HG03139 (cell line): ENCODE measurements at regions not wholly inside any gene's neighbourhood (a gene's known extent, or its start where the extent isn't known, plus 50 kb on each side); places are given as distances from the start of the nearest gene placed in this dataset.
"Not testable (repeated sequence)": the region's sequence is repeated elsewhere in the genome, so short reads cannot be mapped to it uniquely, and the experiment has no call there.

Experiments used
- ATAC-seq: cut with Tn5 transposase; IDR thresholded peaks from one replicate; pipeline ENCODE4 v1.9.1; 2021; ENCODE audit not compliant: unreplicated experiment

DNA sequence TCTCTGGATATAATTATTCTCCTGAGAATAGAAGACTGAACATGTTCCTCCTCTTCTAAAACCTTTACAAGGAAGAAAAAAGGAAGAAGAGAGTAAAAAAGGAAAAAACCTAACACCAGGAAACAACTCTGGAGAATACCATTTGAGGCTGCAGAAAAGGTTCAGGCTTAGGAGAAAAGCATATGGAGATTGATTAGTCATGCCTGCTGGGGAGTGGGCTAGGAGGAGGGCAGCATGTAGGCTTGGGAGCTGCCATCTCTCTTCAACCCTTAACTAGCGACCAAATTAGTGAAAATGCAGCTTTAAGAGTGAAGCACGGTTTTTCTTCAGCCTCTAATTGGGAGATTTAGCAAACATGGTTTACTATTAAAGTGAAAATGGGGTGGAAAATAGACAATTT is 273.0 kb upstream of the CRY1 start:
- no peak for ATAC-seq

DNA sequence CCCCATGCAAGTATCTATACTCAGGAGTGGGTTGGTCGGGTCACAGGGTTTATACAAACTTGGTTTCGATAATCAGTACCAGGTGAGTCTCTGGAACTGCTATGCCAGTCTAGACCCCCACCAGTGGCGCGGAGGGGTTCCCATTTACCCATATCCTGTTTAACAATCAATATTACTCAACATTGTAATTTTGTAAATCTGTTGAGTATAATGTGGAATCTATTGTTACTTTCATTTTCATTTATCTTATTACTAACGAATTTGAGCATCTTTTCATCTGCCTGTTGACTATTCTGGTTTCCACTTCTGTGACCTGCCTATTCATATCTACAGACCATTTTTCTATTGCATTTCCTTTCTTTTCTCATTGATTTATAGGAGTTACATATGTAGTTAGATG is 275.2 kb upstream of the CRY1 start:
- no peak for ATAC-seq

DNA sequence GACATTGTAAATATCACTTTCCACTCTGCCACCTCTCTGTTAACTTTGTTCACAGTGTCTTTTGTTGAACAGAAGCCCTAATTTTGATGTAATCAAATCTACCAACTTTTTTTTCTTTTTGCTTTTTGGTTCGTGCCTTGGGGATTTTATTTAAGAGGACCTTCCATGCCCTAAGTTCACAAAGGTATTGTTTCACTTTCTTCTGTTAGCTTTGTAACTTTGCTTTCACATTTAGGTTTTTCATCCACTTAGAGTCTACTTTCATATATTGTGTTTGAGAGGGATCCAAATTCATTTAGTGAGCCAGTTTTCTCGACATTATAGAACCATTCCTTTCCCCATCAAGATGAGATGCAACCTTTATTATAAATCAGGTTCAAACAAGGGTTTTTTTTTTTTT is 275.7 kb upstream of the CRY1 start:
- ATAC-seq: no peak

DNA sequence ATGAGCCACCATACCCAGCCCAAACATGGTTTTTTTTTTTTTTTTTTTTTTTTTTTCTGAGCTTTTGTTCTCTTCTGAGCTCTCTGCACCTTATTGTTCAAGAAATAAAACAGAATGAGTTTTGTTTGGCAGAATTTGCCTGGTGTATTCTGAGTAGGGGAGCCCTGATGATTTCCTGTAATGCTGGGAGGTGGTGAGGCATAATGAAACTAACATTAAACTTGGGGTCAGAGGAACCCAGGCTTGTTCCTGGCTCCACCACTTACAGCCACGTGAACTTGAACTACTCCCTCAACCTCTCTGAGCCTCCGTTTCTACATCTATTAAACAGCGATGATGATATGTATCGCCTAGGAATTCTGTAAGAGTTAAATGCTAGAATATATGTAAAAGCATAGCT is 276.3 kb upstream of the CRY1 start:
- ATAC-seq: peak; percentile 53

DNA sequence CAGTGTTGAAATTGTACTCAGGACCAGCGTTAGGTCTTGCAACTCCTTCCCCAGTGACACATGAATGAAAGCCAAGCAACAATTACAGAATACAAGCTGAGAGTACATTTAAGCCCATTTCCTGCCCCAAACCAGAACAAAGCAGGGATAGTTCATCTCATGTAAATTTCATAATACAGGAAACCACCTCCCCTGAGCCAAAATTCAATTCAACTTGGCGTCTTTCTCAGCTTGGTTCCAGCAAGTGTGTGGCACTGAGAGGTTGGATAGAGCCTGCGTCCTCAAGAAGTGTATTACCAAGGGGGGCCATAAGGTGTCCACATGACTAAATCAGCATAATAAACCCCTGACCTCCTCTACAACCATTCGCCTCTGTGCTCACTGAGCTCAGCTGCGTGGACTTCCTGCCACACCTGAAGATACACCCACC is 278.9 kb upstream of the CRY1 start:
- no peak for ATAC-seq

DNA sequence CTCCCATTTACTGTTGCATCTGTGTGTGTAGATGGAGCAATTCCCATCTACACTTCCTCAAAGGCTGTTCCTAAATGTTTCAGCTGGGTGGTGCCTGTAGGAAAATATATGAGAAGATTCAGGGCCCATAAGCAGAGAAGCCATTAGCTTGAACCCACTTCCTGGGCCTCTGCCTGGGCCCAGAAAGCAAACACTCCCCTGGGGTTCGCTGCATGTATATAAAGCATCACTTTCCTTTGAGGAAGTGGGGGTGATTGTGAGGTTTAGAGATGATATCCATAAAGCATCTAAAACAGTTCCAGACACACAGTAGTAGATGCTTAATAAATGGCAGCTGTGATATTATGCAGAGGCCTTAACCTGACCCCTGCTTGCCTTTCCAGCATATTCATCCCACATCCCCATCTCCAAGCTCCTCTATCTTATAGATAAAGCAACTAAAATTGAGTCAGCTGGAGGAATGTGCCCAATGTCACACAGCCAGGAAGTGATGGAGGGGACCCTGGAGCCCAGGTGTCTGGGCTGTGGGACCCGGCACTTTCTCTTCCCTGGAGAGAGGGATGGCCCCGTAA is 280.0 kb upstream of the CRY1 start:
- ATAC-seq: no peak

DNA sequence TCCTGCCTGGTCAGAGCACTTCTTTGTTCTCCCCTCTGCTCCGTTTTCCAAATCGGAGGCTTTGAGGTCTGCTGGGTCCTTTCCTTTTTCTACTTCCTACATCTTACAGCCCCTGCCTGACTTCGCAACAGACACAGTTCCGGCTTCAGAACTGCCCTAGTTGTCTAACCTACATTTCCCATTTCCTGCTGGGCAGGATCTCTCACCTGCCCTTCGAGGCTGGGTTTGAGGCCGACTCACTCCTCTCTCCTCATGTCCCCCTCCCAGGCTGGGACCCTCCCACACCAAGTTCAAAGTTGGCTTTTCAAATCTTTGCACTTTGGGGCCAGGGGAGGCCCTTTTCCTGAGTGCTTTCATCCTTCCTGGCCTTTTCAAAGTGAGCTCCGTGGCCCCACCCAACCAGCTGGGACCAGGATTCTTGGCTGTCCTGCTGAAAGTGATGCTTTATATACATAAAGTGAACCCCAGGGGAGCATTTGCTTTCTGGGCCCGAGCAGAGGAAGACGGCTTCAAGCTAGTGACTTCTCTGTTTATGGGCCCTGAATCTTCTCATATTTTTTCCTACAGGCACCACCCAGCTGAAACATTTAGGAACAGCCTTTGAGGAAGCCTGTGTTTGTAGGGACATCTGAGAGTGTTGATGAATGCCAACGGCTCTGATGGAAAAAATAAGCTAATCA is 281.0 kb upstream of the CRY1 start:
- no peak for ATAC-seq

DNA sequence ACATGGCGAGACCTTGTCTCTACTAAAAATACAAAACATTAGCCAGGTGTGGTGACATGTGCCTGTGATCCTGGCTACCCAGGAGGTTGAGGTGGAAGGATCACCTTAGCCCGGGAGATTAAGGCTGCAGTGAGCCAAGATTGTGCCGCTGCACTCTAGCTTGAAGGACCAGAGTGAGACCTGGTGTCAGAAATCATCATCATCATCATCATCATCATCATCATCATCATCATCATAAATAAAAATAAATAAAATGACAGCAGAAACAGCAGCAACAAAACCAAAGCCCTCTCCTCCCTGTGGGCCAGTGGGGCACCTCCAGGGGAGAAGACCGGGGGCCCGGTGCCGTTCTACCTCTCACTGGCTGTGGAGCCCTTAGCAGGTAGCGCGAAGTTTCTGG is 281.9 kb upstream of the CRY1 start:
- ATAC-seq: no peak

DNA sequence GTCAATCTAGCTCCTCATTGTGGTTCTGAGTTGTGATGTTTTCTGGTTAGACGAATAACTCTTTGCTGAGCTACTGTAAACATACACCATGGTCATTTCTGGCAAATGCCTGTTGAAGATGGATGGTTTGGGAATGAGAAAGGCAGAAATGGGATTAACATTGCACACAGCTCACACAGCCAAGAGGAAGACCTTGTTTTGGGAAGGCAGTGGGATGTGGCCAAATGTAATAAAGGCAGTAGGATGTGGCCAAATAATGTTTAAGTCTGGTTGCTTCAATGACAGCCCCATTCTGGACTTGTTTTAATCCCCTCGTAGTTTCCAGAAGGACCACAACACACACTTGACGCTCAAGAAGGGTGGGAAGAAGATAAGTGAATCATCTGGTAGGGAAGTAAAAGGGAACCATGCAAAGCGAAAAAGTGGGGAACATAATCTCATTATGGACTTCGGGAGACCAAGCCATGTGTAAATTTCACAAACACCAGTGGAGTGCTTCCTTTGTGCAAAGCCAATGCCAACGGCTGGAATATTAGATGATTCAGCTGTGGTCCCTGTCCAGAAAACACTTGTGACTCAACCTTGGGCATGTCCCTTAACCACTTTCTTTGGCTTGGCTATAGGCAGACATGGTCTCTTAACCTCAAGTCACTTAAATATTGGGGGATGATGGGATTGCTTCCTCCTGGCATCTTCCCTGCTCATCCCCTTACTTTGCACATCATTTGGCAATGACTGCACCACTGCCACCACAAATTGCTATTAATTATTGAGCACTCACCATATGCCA is 284.4 kb upstream of the CRY1 start:
- no peak for ATAC-seq

DNA sequence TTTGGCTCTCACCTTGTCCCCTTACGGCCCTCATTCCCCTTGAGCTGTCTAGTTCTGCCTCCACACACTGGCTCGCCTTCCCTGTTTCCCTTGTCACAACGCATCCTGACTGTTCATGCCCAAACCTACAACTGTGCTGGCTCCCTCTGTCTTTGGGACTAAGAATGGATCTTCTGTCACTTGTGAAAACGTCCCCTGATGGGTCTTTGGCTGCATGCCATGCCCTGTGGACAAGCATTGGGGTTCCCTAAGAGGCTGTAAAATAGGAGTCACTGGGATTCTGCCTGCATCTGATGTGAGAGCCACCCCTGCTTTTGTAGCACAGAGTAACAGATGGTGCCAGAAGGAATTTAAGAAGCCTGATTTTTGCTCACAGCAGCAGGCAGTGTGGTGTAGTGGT is 285.3 kb upstream of the CRY1 start:
- no peak for ATAC-seq

DNA sequence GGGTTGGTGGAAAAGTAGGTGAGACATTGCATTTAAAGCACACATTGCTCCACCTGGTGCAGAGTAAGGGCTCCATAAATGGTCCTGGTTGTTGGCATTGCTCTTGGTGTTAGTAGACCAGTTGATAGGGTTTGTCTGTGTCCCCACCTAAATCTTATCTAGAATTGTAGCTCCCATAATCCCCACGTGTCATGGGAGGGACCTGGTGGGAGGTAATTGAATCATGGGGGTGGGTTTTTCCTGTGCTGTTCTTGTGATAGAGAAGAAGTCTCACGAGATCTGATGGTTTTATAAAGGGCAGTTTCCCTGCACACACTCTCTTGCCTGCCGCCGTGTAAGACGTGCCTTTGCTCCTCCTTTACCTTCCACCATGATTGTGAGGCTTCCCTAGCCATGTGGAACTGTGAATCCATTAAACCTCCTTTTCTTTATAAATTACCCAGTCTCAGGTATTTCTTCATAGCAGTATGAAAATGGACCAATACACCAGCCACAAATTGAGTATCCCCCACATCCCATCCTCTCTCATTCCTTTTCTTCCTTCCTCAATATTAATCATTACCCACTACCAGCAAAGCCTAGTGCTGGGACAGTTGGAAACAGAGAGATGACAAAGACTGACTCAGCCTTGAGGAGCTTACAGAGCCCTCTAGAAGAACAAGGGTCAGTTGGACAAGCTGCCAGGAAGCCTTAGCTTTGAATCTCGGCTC is 285.9 kb upstream of the CRY1 start:
- not testable (repeated sequence) for ATAC-seq

DNA sequence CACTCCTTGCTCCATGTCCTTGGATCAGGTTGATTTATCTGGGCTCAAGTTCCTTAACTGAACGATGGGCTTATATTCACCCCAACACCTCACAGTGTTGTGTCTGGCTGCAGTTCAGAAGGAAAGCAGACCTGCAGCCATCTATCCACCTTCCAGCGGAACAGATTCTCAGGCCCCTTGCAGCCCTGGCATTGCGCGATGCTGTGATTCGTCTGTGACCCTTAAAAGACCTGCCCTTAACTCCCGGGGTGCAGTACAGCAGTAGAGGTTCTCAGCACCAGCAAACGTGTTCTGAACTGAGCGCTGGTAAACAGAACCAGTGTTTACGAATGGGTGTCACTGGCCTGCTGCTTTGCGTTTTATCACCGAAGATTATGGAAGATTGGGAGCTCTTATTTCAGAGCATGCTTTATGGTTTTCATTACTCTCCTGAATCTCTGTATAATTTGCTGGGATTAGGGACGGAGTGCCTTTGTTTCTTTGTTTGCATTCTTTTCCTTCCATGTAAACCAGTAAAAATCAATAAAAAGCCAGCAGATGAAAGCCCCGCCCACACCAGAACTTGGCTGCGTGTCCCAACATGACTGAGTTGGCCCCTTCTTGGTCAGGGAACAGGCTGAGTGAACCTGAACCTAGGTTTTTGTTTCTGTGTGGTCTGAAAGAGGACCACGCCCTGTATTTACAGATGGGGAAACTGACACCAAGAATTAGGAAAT is 286.7 kb upstream of the CRY1 start:
- no peak for ATAC-seq

DNA sequence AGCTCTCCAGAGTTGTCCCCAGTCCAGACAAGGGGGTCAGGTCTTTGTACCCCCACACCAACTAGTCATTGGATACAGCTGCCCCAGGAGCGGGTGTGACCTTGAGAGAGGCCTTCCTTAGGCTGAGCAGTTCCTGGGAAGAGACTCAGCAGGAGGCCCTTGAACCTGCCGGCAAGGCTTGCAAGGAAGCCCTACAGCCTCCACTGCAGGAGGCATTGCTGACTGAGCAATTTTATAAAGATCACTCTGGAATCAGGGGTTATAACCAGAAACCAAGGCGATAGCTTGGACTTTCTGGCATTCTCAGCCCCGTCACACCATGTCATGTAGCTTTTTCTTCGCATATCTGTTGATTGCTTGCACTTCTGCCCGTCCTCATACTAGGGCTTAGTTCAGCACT is 291.3 kb upstream of the CRY1 start:
- no peak for ATAC-seq

DNA sequence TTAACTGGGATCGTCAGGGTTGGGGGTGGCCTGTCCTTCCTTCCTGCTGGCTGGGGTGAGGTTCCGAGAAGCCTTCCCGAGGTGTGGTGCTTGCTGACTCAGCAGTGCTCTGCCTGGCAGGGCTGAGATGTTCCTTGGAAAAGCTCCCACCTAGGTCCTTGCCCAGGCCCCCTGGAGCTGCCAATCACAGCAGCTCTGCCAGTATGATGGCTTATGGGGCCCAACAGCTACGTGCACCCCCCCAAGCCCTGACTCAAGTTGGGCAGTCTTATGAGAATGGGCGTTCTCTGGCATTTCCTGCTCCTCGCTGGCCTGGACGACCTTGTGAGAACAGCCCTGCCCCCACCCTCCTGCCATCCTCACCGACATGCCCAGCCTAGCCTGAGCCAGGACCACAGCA is 292.2 kb upstream of the CRY1 start:
- no peak for ATAC-seq

DNA sequence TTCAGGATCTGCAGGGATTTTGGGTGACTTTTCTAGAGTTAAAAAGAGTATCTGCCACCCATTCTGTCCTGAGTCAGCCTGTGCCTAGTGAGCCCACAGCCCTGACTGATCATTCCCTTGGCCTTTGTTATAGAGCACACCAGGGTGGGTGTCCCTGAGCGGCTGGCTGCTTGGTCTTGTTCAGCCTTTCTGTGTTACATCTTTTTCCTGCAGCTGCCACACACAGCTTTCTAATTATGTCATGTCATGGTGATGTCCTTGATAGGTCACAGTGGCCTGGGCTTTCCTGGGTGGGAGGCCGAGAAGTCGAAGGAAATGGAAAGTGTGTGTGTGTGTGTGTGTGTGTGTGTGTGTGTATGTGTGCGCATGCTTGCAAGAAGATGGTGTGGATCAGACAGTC is 293.2 kb upstream of the CRY1 start:
- no peak for ATAC-seq

DNA sequence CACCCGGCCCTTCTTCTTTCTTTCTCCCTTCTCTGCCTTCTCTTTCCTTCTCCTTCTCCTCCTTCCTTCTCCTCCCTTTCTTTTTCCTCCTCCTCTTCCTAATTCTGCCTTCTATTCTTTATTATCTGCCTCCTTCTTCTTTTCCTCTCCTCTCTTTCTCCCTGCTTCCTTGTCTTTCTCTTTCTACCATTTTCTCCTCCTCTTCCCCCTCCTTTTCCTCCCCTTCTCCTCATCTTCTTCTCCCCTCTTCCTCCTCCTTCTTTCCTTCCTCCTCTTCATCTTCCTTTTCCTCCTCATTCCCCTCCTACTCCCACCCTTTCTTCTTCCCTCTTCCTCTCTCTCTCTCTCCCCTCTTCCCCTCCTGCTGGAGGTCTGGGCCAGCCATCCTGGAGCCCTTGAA is 294.9 kb upstream of the CRY1 start:
- ATAC-seq: no peak

DNA sequence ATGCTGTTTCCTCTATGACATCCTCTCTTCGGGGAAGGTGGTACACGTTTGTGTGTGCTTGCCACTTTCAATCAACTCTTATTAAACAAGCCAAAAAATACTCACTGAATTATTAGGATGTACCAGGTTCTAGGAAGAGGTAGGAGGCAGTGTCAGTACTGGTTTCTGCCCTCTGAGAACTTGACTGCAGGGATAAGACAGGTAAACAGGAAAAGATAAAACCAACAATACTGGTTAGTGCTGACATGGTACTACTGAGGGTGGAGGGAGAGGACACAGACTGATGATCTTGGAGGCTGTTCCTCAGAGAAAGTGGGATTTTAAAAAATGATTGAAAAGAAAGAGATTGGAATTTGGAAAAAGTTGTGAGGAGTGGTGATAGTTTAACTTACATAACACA is 295.2 kb upstream of the PWP1 start:
- no peak for ATAC-seq

DNA sequence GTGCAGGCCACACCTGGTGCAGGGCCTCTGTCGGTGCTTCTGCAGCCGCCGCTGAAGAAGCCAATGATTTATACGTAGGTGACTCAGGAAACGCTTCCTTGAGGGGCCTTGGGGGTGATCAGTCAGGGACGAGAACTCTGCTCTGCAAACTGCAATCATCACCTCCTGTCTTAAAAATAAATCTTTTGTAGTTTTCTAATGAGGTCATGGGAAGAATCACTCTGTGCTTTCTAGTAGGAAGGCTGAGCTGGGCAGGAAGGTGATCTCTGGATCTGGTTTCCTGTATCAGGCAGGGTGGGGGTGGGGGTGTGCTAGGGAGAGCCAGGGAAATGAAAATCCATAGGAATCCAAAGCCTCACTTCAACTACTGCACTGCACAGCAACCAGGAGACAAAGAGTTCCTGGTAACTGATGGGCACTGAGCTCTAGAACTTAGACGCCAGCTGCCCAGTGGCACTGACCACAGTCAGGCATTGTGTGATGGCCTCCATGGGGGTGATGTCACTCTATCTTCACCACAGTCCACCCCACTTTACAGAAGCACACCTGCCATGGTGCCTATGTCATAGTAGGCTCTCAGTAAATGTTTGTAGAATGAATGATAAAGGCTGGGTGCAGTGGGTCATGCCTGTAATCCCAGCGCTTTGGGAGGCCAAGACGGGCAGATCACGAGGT is 292.4 kb upstream of the PWP1 start:
- no peak for ATAC-seq

DNA sequence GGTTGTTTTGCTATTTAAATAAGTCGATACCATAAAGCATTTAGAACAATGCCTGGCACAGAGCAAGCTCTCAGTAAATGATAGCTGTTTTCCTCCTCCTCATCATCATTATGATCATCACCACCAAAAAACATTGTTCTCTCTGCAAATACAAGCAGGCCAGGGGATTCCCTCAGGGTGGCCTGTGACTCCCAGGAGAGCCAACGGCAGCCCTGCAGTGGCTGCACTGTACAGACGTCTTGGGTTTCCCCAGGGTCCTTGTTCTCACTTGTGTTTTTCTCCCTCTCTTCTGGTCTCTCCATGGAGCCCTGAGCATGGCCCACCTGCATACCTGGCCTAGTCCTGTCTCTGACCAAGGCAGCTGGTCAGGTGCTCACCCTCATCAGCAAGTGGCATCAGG is 290.9 kb upstream of the PWP1 start:
- ATAC-seq: no peak

DNA sequence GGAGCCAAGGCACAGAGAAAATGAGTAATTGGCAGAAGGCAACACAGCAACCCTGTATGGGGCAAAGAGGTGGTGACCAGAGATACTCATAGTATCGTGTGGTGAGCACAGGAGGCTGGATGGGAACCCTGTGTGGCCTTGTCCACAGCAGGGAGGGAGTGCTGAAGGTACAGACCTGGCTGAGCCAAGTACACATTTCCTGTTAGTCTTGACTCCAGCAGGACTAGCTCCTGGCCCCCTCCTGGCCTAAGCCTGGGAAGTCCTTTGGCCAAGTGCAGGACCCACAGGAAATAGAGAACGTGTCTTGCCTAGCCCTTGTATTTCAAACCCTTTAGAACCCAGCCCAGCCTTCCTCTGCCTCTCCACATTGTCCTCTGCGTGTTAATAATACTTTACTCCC is 289.8 kb upstream of the PWP1 start:
- ATAC-seq: no peak

DNA sequence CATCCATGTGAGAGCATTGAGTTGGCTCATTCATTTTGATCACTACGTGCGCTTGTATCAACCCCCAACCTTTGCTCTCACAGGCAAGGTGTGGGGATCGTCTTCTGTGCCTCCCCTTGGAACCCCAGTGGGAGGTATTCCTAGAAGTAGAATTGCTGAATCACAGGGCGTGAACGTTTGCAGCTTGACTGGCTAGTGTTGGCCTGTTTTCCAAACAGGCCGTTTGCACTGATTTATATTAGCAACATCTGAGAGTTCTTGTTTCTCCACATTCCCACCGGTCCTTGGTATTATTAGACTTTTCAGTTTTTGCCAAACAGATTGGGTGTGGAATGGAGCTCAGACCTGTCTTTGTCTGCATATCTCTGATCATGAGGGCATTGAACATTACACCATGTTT is 288.6 kb upstream of the PWP1 start:
- no peak for ATAC-seq
